Effector memory CD4-positive, alpha-beta T cell (primary cell): ENCODE measurements at regions not wholly inside any gene's neighbourhood (a gene's known extent, or its start where the extent isn't known, plus 50 kb on each side); places are given as distances from the start of the nearest gene placed in this dataset.

ENCODE experiments used
- DNase-seq, 3 donors: peaks; one replicate each; pipeline ENCODE4 v3.0.0-alpha.2; 2020
- H3K27ac ChIP-seq: 2 replicates; pipeline ENCODE4 v1.7.0; 2013; ENCODE audit warnings: mild to moderate bottlenecking, low read length, moderate library complexity; ENCODE audit not compliant: insufficient read depth, poor library complexity, severe bottlenecking
- H3K27me3 ChIP-seq: replicated peaks from 2 replicates; pipeline ENCODE4 v1.7.0; 2013; ENCODE audit warnings: mild to moderate bottlenecking, low read length; ENCODE audit not compliant: insufficient read depth, control insufficient read depth, poor library complexity, severe bottlenecking
- H3K36me3 ChIP-seq: 2 replicates; pipeline ENCODE4 v1.7.0; 2013; ENCODE audit warnings: mild to moderate bottlenecking, low read length, moderate library complexity; ENCODE audit not compliant: control insufficient read depth, insufficient read depth
- H3K4me1 ChIP-seq: 2 replicates; pipeline ENCODE4 v1.7.0; 2013; ENCODE audit warnings: low read length, mild to moderate bottlenecking; ENCODE audit not compliant: control insufficient read depth, insufficient read depth, poor library complexity, severe bottlenecking
- H3K4me3 ChIP-seq: 2 replicates; pipeline ENCODE4 v1.7.0; 2013; ENCODE audit warnings: low read length, low read depth, mild to moderate bottlenecking; ENCODE audit not compliant: insufficient read depth, poor library complexity, severe bottlenecking
- H3K9me3 ChIP-seq: 2 replicates; pipeline ENCODE4 v1.7.0; 2013; ENCODE audit warnings: mild to moderate bottlenecking, low read length, moderate library complexity; ENCODE audit not compliant: control insufficient read depth

DNA sequence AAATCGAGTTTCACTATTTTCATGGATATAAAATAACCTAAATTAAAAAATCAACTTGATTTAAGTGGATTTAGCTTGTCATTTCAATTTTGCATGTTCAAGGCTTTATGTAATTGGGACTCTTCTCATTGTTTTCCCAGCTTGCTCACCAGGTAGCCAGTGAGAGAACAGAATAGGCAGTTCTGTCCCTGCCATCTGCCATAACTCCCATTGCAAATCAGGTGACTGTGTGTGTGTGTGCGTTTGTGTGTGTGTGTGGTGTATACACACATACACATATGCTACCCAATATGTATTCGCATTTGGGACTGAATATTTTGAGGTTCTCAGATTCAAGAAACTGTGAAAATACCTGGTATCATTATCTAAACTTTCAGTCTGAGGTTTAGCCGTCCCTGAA lies 1069.8 kb downstream of the IGSF11 start:
- DNase-seq: no peak
- Histone ChIP-seq H3K27ac (no peak overlapping the region), H3K4me3 (no peak overlapping the region), H3K9me3 (no peaks in the 10 kb centered on the region), H3K4me1 (no peaks in the 10 kb centered on the region), H3K36me3 (no peaks in the 10 kb centered on the region), H3K27me3 (no peaks in the 10 kb centered on the region)

DNA sequence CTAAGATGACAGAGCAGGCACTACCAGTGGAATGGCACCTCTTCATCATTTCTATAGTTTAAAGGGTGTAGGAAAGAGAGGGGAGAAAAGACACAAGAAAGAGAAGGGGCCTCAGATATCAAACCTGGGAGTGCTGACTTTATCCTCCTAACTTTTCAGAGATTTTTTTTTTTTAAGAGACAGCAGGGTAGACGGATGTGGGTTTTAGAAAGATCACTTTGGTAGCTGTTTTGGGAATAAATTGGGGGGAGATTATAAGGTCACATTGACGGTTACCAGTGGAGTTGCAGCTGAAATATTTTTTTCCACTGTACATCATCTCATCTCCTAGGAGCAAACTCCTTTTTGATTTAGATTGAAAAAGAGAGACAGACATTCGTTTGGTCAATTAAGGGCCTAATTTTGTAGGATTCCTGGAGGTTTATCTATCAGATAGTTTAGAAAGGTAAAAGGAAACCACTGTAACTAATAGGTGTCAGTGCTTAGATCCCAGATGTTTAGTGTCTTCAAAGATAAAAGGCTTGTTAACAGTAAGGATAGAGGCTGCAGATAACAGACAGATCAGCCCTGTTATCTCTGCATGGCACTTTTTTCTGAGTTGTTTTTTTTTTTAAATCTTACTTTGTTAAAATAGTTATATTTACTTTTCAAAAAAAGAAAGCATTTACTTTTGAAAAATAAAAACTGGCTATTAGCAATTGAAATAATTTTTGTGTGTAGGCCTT lies 1057.0 kb downstream of the IGSF11 start:
- Histone ChIP-seq H3K27me3 (no peaks in the 10 kb centered on the region), H3K27ac (no peak overlapping the region), H3K4me3 (no peak overlapping the region), H3K4me1 (no peaks in the 10 kb centered on the region), H3K9me3 (no peaks in the 10 kb centered on the region), H3K36me3 (no peaks in the 10 kb centered on the region)
- DNase-seq: no peak

DNA sequence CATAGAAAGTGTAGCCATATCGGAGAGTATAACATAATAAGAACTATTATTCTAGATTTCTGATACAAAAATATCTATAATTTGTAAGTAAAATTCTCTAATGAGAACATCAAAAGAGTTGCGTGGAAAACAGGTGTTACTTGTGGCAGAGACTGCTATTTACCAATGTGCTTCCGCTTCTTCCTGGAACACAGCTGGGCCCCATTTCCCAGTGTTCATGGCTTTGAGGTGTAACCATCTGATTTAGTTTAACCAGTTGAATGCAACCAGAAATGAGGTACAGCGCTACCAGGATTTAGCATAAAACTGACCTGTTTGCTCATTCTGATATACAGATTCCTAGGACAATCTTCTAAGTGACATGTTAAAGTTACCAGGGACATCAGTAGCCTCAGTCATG lies 1055.2 kb downstream of the IGSF11 start:
- DNase-seq: no peak
- H3K4me1 ChIP-seq: no peaks in the 10 kb centered on the region
- H3K27ac ChIP-seq: no peak overlapping the region
- H3K36me3 ChIP-seq: no peaks in the 10 kb centered on the region
- H3K4me3 ChIP-seq: no peak overlapping the region
- no peaks in the 10 kb centered on the region for H3K27me3 ChIP-seq
- no peaks in the 10 kb centered on the region for H3K9me3 ChIP-seq

GRCh38 chr3:117987256-117987655 lies 1047.4 kb downstream of the IGSF11 start:
- H3K27ac ChIP-seq: no peak overlapping the region

DNA sequence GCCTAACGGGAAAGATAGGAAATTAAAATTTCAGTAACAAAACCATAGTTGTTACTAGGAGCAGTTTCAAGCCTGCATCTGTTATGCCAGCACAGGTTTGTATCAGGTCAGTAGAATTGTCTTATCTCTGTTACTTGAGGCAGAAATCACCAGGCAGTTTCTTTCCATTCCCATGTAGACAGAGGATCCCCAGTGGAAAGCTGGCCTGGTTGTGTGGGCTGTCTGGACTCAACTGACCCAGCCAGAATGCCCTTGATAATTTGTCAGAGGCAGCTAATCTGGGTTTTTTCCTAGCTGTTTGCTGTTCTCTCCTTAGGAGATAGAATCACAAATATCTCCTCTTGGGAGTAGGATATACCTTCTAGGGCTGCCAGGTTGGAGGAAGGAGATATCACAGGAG lies 1044.7 kb downstream of the IGSF11 start:
- Histone ChIP-seq H3K27me3 (no peaks in the 10 kb centered on the region), H3K9me3 (no peaks in the 10 kb centered on the region), H3K4me1 (no peaks in the 10 kb centered on the region), H3K36me3 (no peaks in the 10 kb centered on the region), H3K4me3 (no peak overlapping the region), H3K27ac (no peak overlapping the region)
- no peak for DNase-seq

More at GRCh38 chr3:117987256-117987655, 1047.4 kb downstream of the IGSF11 start:
- Histone ChIP-seq H3K4me1 (no peaks in the 10 kb centered on the region), H3K9me3 (no peaks in the 10 kb centered on the region), H3K4me3 (no peak overlapping the region), H3K27me3 (no peaks in the 10 kb centered on the region), H3K36me3 (no peaks in the 10 kb centered on the region)
- DNase-seq: no peak

DNA sequence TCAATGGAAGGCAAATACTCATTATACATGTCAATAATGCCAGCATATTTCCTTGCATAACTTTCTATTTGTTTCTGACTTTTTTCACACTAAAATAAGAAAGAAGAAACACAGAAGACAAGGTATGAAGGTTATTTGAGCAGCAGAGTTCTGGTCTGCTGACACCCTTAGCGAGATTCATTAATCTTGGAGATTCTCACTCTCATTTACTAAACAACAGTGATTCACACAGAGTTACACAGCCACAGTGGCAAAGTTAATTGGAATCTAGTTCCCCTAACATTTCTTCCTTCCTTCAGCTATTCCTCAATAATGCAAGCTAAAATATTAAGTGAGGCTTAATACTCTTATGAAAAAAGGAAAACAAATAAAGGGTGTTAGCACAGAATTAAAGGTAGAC lies 1044.0 kb downstream of the IGSF11 start:
- H3K9me3 ChIP-seq: no peaks in the 10 kb centered on the region
- H3K4me3 ChIP-seq: no peak overlapping the region
- H3K27me3 ChIP-seq: no peaks in the 10 kb centered on the region
- no peaks in the 10 kb centered on the region for H3K4me1 ChIP-seq
- no peak overlapping the region for H3K27ac ChIP-seq
- no peaks in the 10 kb centered on the region for H3K36me3 ChIP-seq
- DNase-seq: no peak

GRCh38 chr3:117995842-117996437 lies 1038.7 kb downstream of the IGSF11 start:
- no peaks in the 10 kb centered on the region for H3K9me3 ChIP-seq
- H3K27me3 ChIP-seq: no peaks in the 10 kb centered on the region
- no peak for DNase-seq
- no peak overlapping the region for H3K4me3 ChIP-seq
- H3K27ac ChIP-seq: no peak overlapping the region
- no peaks in the 10 kb centered on the region for H3K36me3 ChIP-seq
- peaks cover 4% of the 10 kb centered on the region for H3K4me1 ChIP-seq

DNA sequence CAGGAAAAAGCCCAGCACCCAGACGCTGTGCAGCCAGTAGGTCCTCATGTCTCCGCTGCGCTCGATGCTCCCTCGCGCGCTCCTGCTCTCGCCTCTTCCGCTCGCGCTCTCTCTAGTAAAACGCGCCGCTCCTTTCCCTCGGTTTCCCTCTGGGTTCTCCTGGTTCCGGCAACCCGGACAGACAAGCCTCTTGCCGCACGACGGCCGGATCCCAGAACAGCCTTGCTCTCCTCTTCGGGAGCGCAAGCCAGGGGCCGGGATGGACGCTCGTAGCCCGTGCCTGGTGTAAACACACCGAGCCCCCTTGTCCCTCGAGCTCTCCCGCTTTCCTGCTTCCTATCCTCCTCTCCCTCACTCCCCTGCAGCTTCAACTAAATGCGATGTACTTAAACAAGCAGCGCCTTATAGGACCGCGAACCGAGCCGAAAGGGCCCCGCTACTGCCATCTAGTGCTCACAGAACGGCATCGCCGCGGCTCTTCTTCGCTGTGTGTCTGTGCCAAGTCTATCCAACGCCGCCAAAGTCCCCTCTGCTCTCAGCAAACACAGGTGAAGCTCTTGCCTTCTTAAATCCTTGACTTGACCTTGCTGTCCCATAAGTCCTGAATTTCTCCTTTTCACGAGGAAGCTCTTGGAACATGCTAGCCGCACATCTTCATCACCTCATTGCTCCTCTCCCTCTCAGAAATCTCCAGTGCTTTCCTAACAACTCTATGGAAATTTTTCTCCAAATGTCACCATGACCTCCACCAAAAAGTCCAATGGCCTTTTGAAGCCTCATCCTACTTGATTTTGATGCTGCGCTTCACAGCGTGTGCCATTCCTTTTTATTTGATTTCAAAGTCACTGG lies 1037.2 kb downstream of the IGSF11 start:
- DNase-seq: no peak
- no peak overlapping the region for H3K27ac ChIP-seq
- H3K27me3 ChIP-seq: no peaks in the 10 kb centered on the region
- H3K4me1 ChIP-seq: peaks cover 4% of the 10 kb centered on the region
- H3K4me3 ChIP-seq: no peak overlapping the region
- H3K9me3 ChIP-seq: no peaks in the 10 kb centered on the region
- H3K36me3 ChIP-seq: no peaks in the 10 kb centered on the region

DNA sequence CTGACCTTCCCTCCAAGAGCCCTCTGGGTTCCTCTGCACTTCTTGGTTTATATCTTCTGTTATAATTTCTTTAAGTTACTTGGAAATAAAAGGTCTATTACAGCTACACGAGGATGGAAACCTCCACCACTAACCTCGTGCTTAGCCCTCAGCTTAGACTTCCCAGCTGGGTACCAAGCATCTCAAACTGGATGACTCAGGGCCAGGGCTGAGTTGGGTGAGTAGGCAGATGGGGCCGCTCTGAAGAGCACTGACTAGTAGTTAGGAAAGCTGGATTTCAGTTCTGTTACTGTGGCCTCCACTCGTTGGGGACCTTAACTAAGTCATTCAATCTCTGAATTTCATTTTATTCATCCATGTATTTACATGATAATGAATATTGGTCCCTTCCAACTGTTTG lies 1036.6 kb downstream of the IGSF11 start:
- Histone ChIP-seq H3K4me3 (no peak overlapping the region), H3K27me3 (no peaks in the 10 kb centered on the region), H3K4me1 (peaks cover 4% of the 10 kb centered on the region), H3K9me3 (no peaks in the 10 kb centered on the region), H3K27ac (no peak overlapping the region), H3K36me3 (no peaks in the 10 kb centered on the region)
- DNase-seq: no peak

GRCh38 chr3:118000219-118000618 lies 1034.4 kb downstream of the IGSF11 start:
- H3K27ac ChIP-seq: no peak overlapping the region
- H3K4me1 ChIP-seq: peaks cover 4% of the 10 kb centered on the region
- H3K27me3 ChIP-seq: no peaks in the 10 kb centered on the region
- no peak for DNase-seq
- H3K36me3 ChIP-seq: no peaks in the 10 kb centered on the region
- H3K9me3 ChIP-seq: no peaks in the 10 kb centered on the region
- H3K4me3 ChIP-seq: no peak overlapping the region
